Panc1 (cell line): ENCODE measurements at regions not wholly inside any gene's neighbourhood (a gene's known extent, or its start where the extent isn't known, plus 50 kb on each side); places are given as distances from the start of the nearest gene placed in this dataset.

Source experiments
- ATAC-seq: fragments of 200-7000 bp; cut with Tn5 transposase; 2 replicates; pipeline ENCODE4 v1.9.1; 2020; ENCODE audit warnings: mild to moderate bottlenecking, moderate library complexity
- BruUV-seq: library from RNA; stranded (reverse); fragments of 400-500 nt; replicated peaks from 2 replicates; lab custom pipeline; 2021; lab: Mats Ljungman, UMichigan
- CTCF ChIA-PET: fragments of 300-600 bp; sonication (Branson Sonifier 250); formaldehyde crosslinking; loops from one replicate; lab custom pipeline; 2022; ENCODE audit warnings: antibody characterized with exemption; lab: Charles Lee
- POLR2A ChIA-PET: fragments of 300-600 bp; sonication (Branson Sonifier 250); formaldehyde crosslinking; loops from one replicate; lab custom pipeline; 2022; ENCODE audit warnings: antibody characterized with exemption; lab: Charles Lee
- DNase-seq: peaks from one replicate; pipeline ENCODE4 v3.0.0-alpha.2; 2010; ENCODE audit warnings: low read depth, low spot score
- H3K27ac ChIP-seq: 2 replicates; pipeline ENCODE4 v1.5.1; 2011; ENCODE audit warnings: mild to moderate bottlenecking, low read length, inconsistent platforms
- H3K27me3 ChIP-seq: fragments of 200-500 bp; sonication (Bioruptor generic); 2 replicates; pipeline ENCODE4 v1.6.0; 2014; ENCODE audit warnings: low read length, inconsistent platforms; ENCODE audit not compliant: control insufficient read depth, insufficient read depth
- H3K36me3 ChIP-seq: fragments of 200-500 bp; sonication (Bioruptor generic); 2 replicates; pipeline ENCODE4 v1.5.1; 2014; ENCODE audit warnings: inconsistent platforms, mild to moderate bottlenecking, low read length, moderate library complexity; ENCODE audit not compliant: control insufficient read depth, insufficient read depth
- H3K4me1 ChIP-seq: 2 replicates; pipeline ENCODE4 v1.5.1; 2011; ENCODE audit warnings: inconsistent platforms, mild to moderate bottlenecking, low read length, moderate library complexity; ENCODE audit not compliant: control insufficient read depth, insufficient read depth
- H3K4me3 ChIP-seq, 2 experiments: 2 replicates each; pipeline ENCODE4 v1.5.1; 2011 to 2012; ENCODE audit warnings: low read depth in 2 of 2, low read length in 2 of 2, mild to moderate bottlenecking in 2 of 2, inconsistent platforms in 1 of 2, moderate library complexity in 1 of 2
- H3K9me3 ChIP-seq: fragments of 200-500 bp; sonication (Bioruptor generic); 2 replicates; pipeline ENCODE4 v1.5.1; 2014; ENCODE audit warnings: low read depth, mild to moderate bottlenecking, inconsistent platforms, low read length, moderate library complexity; ENCODE audit not compliant: control insufficient read depth, insufficient read depth
- POLR2AphosphoS5 ChIP-seq: IDR thresholded peaks from 2 replicates; pipeline ENCODE4 v1.6.1; 2012; ENCODE audit warnings: mild to moderate bottlenecking, low read depth, low read length, moderate library complexity
- SIN3A ChIP-seq: IDR thresholded peaks from 2 replicates; pipeline ENCODE4 v1.6.1; 2012; ENCODE audit warnings: low read depth, mild to moderate bottlenecking, low read length, moderate library complexity, borderline replicate concordance; ENCODE audit not compliant: insufficient read depth
- TCF7L2 ChIP-seq: IDR thresholded peaks from 2 replicates; pipeline ENCODE4 v1.6.1; 2011; ENCODE audit warnings: mild to moderate bottlenecking, low read depth, low read length, inconsistent platforms
- in situ Hi-C: cut with HindIII; loops from 2 replicates; pipeline ENCODE4 v1.10.0; 2016; ENCODE audit warnings: low sequenced_read_pairs, low pct_unique_long_range_greater_than_20kb
- intact Hi-C: fragments of 100-400 bp; cut with micrococcal nuclease; formaldehyde crosslinking; loops from one replicate; pipeline ENCODE4 v1.10.0; 2022; ENCODE audit not compliant: unreplicated experiment
- TF ChIP-seq, protein P1 (sequence below): fragments of 450-650 bp; IDR thresholded peaks from 2 replicates; pipeline ENCODE4 v1.5.1; 2017; ENCODE audit warnings: mild to moderate bottlenecking
- TF ChIP-seq, protein P2 (sequence below), 2 experiments: IDR thresholded peaks; 2 replicates each; pipeline ENCODE4 v1.6.1; 2011 to 2012; ENCODE audit warnings: low read depth in 2 of 2, control low read depth in 1 of 2, low read length in 1 of 2, mild to moderate bottlenecking in 1 of 2, moderate library complexity in 1 of 2; ENCODE audit not compliant: insufficient read depth in 1 of 2

DNA sequence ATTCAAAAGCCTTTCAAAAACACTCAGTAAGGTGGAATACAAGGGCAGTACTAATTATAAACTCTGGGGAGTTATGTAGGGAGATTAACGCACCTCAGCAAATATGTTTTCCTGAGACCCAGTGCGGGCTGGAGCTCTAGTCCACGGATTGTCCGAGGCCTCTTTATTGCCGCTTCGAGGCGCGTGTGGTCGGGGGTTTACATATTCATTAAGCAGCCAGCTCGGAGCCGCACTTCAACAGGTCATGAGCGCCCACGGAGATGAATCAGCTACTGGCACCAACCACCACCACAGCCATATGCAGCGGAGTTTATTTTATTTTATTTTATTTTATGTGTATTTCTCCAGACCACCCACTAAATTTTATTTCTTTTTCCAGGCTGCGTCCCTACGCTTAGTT is 195.9 kb upstream of the ADARB2 start:
- Histone ChIP-seq H3K4me1 (no peaks in the 10 kb centered on the region), H3K4me3 (no peak overlapping the region), H3K27me3 (no peaks in the 10 kb centered on the region), H3K36me3 (no peaks in the 10 kb centered on the region), H3K27ac (no peak overlapping the region), H3K9me3 (no peaks in the 10 kb centered on the region)
- CTCF ChIA-PET: no interaction called here
- TF ChIP-seq, protein P1, sequence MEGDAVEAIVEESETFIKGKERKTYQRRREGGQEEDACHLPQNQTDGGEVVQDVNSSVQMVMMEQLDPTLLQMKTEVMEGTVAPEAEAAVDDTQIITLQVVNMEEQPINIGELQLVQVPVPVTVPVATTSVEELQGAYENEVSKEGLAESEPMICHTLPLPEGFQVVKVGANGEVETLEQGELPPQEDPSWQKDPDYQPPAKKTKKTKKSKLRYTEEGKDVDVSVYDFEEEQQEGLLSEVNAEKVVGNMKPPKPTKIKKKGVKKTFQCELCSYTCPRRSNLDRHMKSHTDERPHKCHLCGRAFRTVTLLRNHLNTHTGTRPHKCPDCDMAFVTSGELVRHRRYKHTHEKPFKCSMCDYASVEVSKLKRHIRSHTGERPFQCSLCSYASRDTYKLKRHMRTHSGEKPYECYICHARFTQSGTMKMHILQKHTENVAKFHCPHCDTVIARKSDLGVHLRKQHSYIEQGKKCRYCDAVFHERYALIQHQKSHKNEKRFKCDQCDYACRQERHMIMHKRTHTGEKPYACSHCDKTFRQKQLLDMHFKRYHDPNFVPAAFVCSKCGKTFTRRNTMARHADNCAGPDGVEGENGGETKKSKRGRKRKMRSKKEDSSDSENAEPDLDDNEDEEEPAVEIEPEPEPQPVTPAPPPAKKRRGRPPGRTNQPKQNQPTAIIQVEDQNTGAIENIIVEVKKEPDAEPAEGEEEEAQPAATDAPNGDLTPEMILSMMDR: no peak
- TF ChIP-seq, protein P2, sequence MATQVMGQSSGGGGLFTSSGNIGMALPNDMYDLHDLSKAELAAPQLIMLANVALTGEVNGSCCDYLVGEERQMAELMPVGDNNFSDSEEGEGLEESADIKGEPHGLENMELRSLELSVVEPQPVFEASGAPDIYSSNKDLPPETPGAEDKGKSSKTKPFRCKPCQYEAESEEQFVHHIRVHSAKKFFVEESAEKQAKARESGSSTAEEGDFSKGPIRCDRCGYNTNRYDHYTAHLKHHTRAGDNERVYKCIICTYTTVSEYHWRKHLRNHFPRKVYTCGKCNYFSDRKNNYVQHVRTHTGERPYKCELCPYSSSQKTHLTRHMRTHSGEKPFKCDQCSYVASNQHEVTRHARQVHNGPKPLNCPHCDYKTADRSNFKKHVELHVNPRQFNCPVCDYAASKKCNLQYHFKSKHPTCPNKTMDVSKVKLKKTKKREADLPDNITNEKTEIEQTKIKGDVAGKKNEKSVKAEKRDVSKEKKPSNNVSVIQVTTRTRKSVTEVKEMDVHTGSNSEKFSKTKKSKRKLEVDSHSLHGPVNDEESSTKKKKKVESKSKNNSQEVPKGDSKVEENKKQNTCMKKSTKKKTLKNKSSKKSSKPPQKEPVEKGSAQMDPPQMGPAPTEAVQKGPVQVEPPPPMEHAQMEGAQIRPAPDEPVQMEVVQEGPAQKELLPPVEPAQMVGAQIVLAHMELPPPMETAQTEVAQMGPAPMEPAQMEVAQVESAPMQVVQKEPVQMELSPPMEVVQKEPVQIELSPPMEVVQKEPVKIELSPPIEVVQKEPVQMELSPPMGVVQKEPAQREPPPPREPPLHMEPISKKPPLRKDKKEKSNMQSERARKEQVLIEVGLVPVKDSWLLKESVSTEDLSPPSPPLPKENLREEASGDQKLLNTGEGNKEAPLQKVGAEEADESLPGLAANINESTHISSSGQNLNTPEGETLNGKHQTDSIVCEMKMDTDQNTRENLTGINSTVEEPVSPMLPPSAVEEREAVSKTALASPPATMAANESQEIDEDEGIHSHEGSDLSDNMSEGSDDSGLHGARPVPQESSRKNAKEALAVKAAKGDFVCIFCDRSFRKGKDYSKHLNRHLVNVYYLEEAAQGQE (IDR thresholded peaks at IDR 0.05; ENCODE audit: insufficient read depth in 1 of 2, low read depth in 2 of 2, low read length in 1 of 2): no peak
- TF ChIP-seq POLR2AphosphoS5: no peak
- no peak for TF ChIP-seq SIN3A
- TF ChIP-seq TCF7L2: no peak
- BruUV-seq: no TSS peak
- in situ Hi-C loops: no loop called here
- intact Hi-C loops: no loop called here
- POLR2A ChIA-PET: no interaction called here
- DNase-seq (no peak), ATAC-seq (no peak)

DNA sequence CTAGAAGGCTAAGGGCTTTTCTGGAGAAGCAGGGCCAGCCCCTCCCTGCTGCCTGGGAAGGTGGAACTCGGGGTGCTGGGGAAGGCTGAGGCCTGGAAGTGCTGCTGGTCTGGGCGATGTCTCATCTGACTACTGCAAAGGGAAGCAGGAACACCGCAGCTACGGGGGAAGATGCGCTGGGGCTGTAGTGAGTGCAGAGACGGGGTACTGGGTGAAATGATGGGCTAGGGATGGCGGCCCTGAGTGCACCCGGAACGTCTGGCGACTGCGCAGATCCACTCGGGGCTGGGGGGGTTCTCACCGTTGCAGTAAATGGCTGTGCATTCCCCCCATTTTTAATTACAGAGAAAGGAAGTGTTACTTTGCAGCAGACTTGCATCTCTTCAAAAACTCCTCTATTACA is 195.4 kb upstream of the ADARB2 start:
- TF ChIP-seq, protein P2 (IDR thresholded peaks at IDR 0.05; ENCODE audit: insufficient read depth in 1 of 2, low read depth in 2 of 2, low read length in 1 of 2): no peak
- TF ChIP-seq SIN3A: no peak
- TF ChIP-seq TCF7L2: no peak
- TF ChIP-seq, protein P1: no peak
- TF ChIP-seq POLR2AphosphoS5: no peak
- Histone ChIP-seq H3K4me3 (no peak overlapping the region), H3K27me3 (no peaks in the 10 kb centered on the region), H3K9me3 (no peaks in the 10 kb centered on the region), H3K36me3 (no peaks in the 10 kb centered on the region), H3K27ac (no peak overlapping the region), H3K4me1 (no peaks in the 10 kb centered on the region)
- BruUV-seq: no TSS peak
- no peak for DNase-seq
- POLR2A ChIA-PET: no interaction called here
- in situ Hi-C loops: no loop called here
- CTCF ChIA-PET: no interaction called here
- intact Hi-C loops: no loop called here
- ATAC-seq: no peak
